Endothelial cell of umbilical vein (primary cell): ENCODE measurements at regions not wholly inside any gene's neighbourhood (a gene's known extent, or its start where the extent isn't known, plus 50 kb on each side); places are given as distances from the start of the nearest gene placed in this dataset.

Experiments used
- BruUV-seq: library from RNA; stranded (reverse); fragments of 400-500 nt; replicated peaks from 2 replicates; lab custom pipeline; 2021; lab: Mats Ljungman, UMichigan
- CTCF ChIA-PET: fragments of 300-600, 350-600 bp; sonication (Branson Sonifier 250); formaldehyde crosslinking; loops from one replicate; lab custom pipeline; 2021; ENCODE audit warnings: antibody characterized with exemption, inconsistent platforms; lab: Charles Lee
- POLR2A ChIA-PET: fragments of 300-600, 350-600 bp; sonication (Branson Sonifier 250); formaldehyde crosslinking; loops from one replicate; lab custom pipeline; 2021; ENCODE audit warnings: antibody characterized with exemption, inconsistent platforms; lab: Charles Lee
- DNase-seq: peaks from one replicate; pipeline ENCODE4 v3.0.0-alpha.2; 2011; ENCODE audit warnings: low read depth, low spot score
- FAIRE-seq: peaks from 2 replicates; lab custom pipeline; 2011; peaks lifted over from hg19 to GRCh38; lab: Jason Lieb, UNC
- H2AFZ ChIP-seq: 2 replicates; pipeline ENCODE4 v1.6.0; 2012; ENCODE audit warnings: low read depth, low read length, control low read depth, inconsistent platforms
- H3K27ac ChIP-seq: 2 replicates; pipeline ENCODE4 v1.5.1; 2011; ENCODE audit warnings: low read depth, mild to moderate bottlenecking, control low read depth, low read length, moderate library complexity; ENCODE audit not compliant: insufficient read depth
- H3K27me3 ChIP-seq, 2 experiments: 2 replicates each; pipeline versions ENCODE4 v1.6.0 to v1.6.1; 2011; ENCODE audit warnings: low read length in 2 of 2, mixed read lengths in 1 of 2; ENCODE audit not compliant: control insufficient read depth in 2 of 2, insufficient read depth in 2 of 2
- H3K36me3 ChIP-seq, 2 experiments: 2 replicates in 1 of 2; 3 replicates in 1 of 2; pipeline ENCODE4 v1.5.1; 2011; ENCODE audit warnings: low read length in 2 of 2, mild to moderate bottlenecking in 1 of 2, moderate library complexity in 1 of 2; ENCODE audit not compliant: control insufficient read depth in 2 of 2, insufficient read depth in 2 of 2; ENCODE audit errors: extremely low read depth in 1 of 2
- H3K4me1 ChIP-seq: 3 replicates; pipeline ENCODE4 v1.5.1; 2011; ENCODE audit warnings: mild to moderate bottlenecking, low read length; ENCODE audit not compliant: control insufficient read depth, insufficient read depth; ENCODE audit errors: extremely low read depth
- H3K4me2 ChIP-seq: 2 replicates; pipeline ENCODE4 v1.6.1; 2011; ENCODE audit warnings: low read length, control low read depth, mixed read lengths; ENCODE audit not compliant: insufficient read depth
- H3K4me3 ChIP-seq, 3 experiments: fragments of 200-600 bp in 1 of 3; sonication (generic), shearing (Covaris generic) in 1 of 3; replicated peaks in 1 of 3; 2 replicates each; pipeline ENCODE4 v1.5.1; 2011 to 2016; ENCODE audit warnings: control low read depth in 3 of 3, low read length in 3 of 3, mild to moderate bottlenecking in 2 of 3, inconsistent platforms in 1 of 3, low read depth in 1 of 3, moderate library complexity in 1 of 3; ENCODE audit not compliant: insufficient read depth in 1 of 3
- H3K79me2 ChIP-seq: 2 replicates; pipeline ENCODE4 v1.6.0; 2012; ENCODE audit warnings: low read length, inconsistent platforms; ENCODE audit not compliant: control insufficient read depth, insufficient read depth
- H3K9ac ChIP-seq: replicated peaks from 2 replicates; pipeline ENCODE3; 2011; ENCODE audit warnings: low read length, control low read depth; ENCODE audit not compliant: insufficient read depth; ENCODE audit errors: extremely low read depth
- H3K9me1 ChIP-seq: replicated peaks from 3 replicates; pipeline ENCODE4 v1.6.0; 2011; ENCODE audit warnings: mild to moderate bottlenecking, low read length; ENCODE audit not compliant: control insufficient read depth, insufficient read depth; ENCODE audit errors: extremely low read depth
- H3K9me3 ChIP-seq: replicated peaks from 2 replicates; pipeline ENCODE4 v1.5.1; 2012; ENCODE audit warnings: low read length, inconsistent platforms; ENCODE audit not compliant: control insufficient read depth, insufficient read depth
- H4K20me1 ChIP-seq: replicated peaks from 2 replicates; pipeline ENCODE3; 2011; ENCODE audit warnings: mild to moderate bottlenecking, low read length; ENCODE audit not compliant: control insufficient read depth, insufficient read depth; ENCODE audit errors: extremely low read depth
- EZH2 ChIP-seq: IDR thresholded peaks from 2 replicates; pipeline ENCODE4 v1.6.1; 2012; ENCODE audit warnings: borderline replicate concordance, low read depth, mild to moderate bottlenecking, moderate library complexity, low read length, inconsistent platforms; ENCODE audit not compliant: severe bottlenecking
- FOS ChIP-seq: IDR thresholded peaks from 2 replicates; pipeline ENCODE4 v1.6.1; 2011; ENCODE audit warnings: mild to moderate bottlenecking, low read length, moderate library complexity, borderline replicate concordance; ENCODE audit not compliant: insufficient read depth
- GATA2 ChIP-seq: IDR thresholded peaks from 2 replicates; pipeline ENCODE4 v1.7.0; 2011; ENCODE audit warnings: low read depth, mild to moderate bottlenecking, moderate library complexity, mixed read lengths, low read length; ENCODE audit not compliant: insufficient read length, insufficient read depth
- JUN ChIP-seq: IDR thresholded peaks from 2 replicates; pipeline ENCODE4 v1.6.1; 2011; ENCODE audit warnings: borderline replicate concordance, low read depth; ENCODE audit not compliant: insufficient read length, insufficient read depth
- MYC ChIP-seq: IDR thresholded peaks from one replicate; pipeline ENCODE4 v1.6.1; 2011; ENCODE audit warnings: mild to moderate bottlenecking, low read depth, low read length
- POLR2A ChIP-seq: IDR thresholded peaks from 2 replicates; pipeline ENCODE4 v1.6.1; 2012; ENCODE audit warnings: low read depth, mild to moderate bottlenecking, control low read depth, low read length
- POLR2AphosphoS5 ChIP-seq: IDR thresholded peaks from 2 replicates; pipeline ENCODE4 v1.6.1; 2012; ENCODE audit warnings: low read depth, mild to moderate bottlenecking, control low read depth, low read length, moderate library complexity; ENCODE audit not compliant: insufficient read depth
- dilution Hi-C: fragments of 300-500 bp; cut with MboI; formaldehyde crosslinking; loops from one replicate; pipeline ENCODE4 v1.15.0; 2019; ENCODE audit warnings: low sequenced_read_pairs; ENCODE audit not compliant: extremely low pct_ligation_motif_present
- intact Hi-C: fragments of 100-400 bp; cut with micrococcal nuclease; formaldehyde crosslinking; loops from one replicate; pipeline ENCODE4 v1.10.0; 2022
- TF ChIP-seq, protein P1 (sequence below): IDR thresholded peaks from 2 replicates; pipeline ENCODE4 v1.6.1; 2011; ENCODE audit not compliant: insufficient read depth, insufficient read length
- TF ChIP-seq, protein P2 (sequence below), 2 donors: IDR thresholded peaks; 1 replicate in 1 of 2; 2 replicates in 1 of 2; pipeline ENCODE4 v1.5.1; 2011; ENCODE audit warnings: low read length in 2 of 2, mild to moderate bottlenecking in 2 of 2, moderate library complexity in 2 of 2, control low read depth in 1 of 2, inconsistent platforms in 1 of 2, low read depth in 1 of 2; ENCODE audit not compliant: insufficient read depth in 1 of 2; ENCODE audit errors: extremely low read depth in 1 of 2

DNA sequence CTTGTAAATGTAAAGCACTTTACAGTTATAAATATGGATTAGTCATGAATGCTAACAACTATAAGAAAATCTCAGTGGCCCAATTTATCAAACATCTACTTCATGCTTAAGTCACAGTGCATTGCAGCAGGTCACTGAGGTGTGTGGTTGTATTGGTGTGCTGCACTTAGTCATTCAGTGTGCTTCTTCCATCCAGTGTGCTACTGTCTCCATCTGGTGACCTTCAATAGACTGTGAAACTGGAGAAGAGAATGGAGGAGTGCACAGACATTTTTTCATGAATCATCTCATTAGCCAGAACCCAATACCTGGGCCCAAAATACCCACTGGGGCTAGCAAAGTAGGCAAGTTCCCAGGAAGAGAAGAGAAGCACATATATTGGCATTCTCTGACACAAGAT, 199.6 kb downstream of the SHOX2 start:
- Histone ChIP-seq H3K36me3 (no peaks in the 10 kb centered on the region), H3K4me1 (no peaks in the 10 kb centered on the region), H3K9ac (no peak overlapping the region), H3K9me1 (no peaks in the 10 kb centered on the region), H3K27ac (no peak overlapping the region), H3K4me2 (no peak overlapping the region), H3K27me3 (no peaks in the 10 kb centered on the region), H3K9me3 (no peaks in the 10 kb centered on the region), H2AFZ (no peak overlapping the region), H3K4me3 (no peak overlapping the region), H3K79me2 (no peaks in the 10 kb centered on the region), H4K20me1 (no peaks in the 10 kb centered on the region)
- POLR2A ChIA-PET, result no interaction called here
- no peak for FAIRE-seq
- no peak for DNase-seq
- no TSS peak for BruUV-seq
- CTCF ChIA-PET, result no interaction called here
- dilution Hi-C loops (no loop called here), intact Hi-C loops (no loop called here)
- TF ChIP-seq POLR2AphosphoS5 (no peak), POLR2A (no peak), FOS (no peak), JUN (no peak), MYC (no peak), GATA2 (no peak), EZH2 (no peak)
- TF ChIP-seq, protein P1, sequence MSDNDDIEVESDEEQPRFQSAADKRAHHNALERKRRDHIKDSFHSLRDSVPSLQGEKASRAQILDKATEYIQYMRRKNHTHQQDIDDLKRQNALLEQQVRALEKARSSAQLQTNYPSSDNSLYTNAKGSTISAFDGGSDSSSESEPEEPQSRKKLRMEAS, result no peak
- TF ChIP-seq, protein P2, sequence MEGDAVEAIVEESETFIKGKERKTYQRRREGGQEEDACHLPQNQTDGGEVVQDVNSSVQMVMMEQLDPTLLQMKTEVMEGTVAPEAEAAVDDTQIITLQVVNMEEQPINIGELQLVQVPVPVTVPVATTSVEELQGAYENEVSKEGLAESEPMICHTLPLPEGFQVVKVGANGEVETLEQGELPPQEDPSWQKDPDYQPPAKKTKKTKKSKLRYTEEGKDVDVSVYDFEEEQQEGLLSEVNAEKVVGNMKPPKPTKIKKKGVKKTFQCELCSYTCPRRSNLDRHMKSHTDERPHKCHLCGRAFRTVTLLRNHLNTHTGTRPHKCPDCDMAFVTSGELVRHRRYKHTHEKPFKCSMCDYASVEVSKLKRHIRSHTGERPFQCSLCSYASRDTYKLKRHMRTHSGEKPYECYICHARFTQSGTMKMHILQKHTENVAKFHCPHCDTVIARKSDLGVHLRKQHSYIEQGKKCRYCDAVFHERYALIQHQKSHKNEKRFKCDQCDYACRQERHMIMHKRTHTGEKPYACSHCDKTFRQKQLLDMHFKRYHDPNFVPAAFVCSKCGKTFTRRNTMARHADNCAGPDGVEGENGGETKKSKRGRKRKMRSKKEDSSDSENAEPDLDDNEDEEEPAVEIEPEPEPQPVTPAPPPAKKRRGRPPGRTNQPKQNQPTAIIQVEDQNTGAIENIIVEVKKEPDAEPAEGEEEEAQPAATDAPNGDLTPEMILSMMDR (IDR thresholded peaks at IDR 0.05; ENCODE audit: extremely low read depth in 1 of 2, insufficient read depth in 1 of 2, low read depth in 1 of 2, low read length in 2 of 2), result no peak
